IMR-90 (cell line): ENCODE measurements at regions not wholly inside any gene's neighbourhood (a gene's known extent, or its start where the extent isn't known, plus 50 kb on each side); places are given as distances from the start of the nearest gene placed in this dataset.

Experiments used
- ATAC-seq: fragments of 200-7000 bp; cut with Tn5 transposase; 2 replicates; pipeline ENCODE4 v1.9.1; 2020; ENCODE audit warnings: low read depth, mild to moderate bottlenecking, moderate library complexity
- BruUV-seq: library from RNA; stranded (reverse); fragments of 400-500 nt; replicated peaks from 2 replicates; lab custom pipeline; 2021; lab: Mats Ljungman, UMichigan
- CTCF ChIA-PET: fragments of 300-600 bp; formaldehyde crosslinking; extraction: SDS; loops from one replicate; lab custom pipeline; 2021; ENCODE audit warnings: antibody characterized with exemption; lab: Yijun Ruan, JAX
- POLR2A ChIA-PET: fragments of 300-600 bp; sonication (Branson Sonifier 250); formaldehyde crosslinking; loops from one replicate; lab custom pipeline; 2022; ENCODE audit warnings: antibody characterized with exemption; ENCODE audit not compliant: unreplicated experiment; lab: Charles Lee
- DNase-seq: peaks from one replicate; pipeline ENCODE4 v3.0.0; 2013
- H2AFZ ChIP-seq: replicated peaks from 2 replicates; pipeline ENCODE3; 2013; ENCODE audit warnings: low read length, mild to moderate bottlenecking; ENCODE audit not compliant: poor library complexity
- H2AK5ac ChIP-seq: 2 replicates; pipeline ENCODE4 v1.6.1; 2013; ENCODE audit warnings: low read depth, low read length, inconsistent platforms
- H2AK9ac ChIP-seq: replicated peaks from 2 replicates; pipeline ENCODE3; 2013; ENCODE audit warnings: mild to moderate bottlenecking, low read depth, low read length, moderate library complexity; ENCODE audit not compliant: poor library complexity
- H2BK120ac ChIP-seq: 2 replicates; pipeline ENCODE4 v1.6.1; 2013; ENCODE audit warnings: low read depth, low read length, inconsistent platforms
- H2BK15ac ChIP-seq: 3 replicates; pipeline ENCODE4 v1.6.1; 2013; ENCODE audit warnings: low read depth, low read length, inconsistent platforms
- H2BK20ac ChIP-seq: 2 replicates; pipeline ENCODE4 v1.6.1; 2013; ENCODE audit warnings: low read depth, mild to moderate bottlenecking, inconsistent platforms, low read length, moderate library complexity
- H2BK5ac ChIP-seq: 2 replicates; pipeline ENCODE4 v1.6.1; 2013; ENCODE audit warnings: mild to moderate bottlenecking, low read depth, low read length, inconsistent platforms; ENCODE audit not compliant: poor library complexity, severe bottlenecking
- H3K14ac ChIP-seq: replicated peaks from 2 replicates; pipeline ENCODE4 v1.6.1; 2013; ENCODE audit warnings: low read depth, low read length, inconsistent platforms
- H3K18ac ChIP-seq: 2 replicates; pipeline ENCODE4 v1.6.1; 2013; ENCODE audit warnings: low read depth, low read length, control low read depth
- H3K23ac ChIP-seq: 2 replicates; pipeline ENCODE4 v1.6.1; 2013; ENCODE audit warnings: low read depth, low read length, inconsistent platforms
- H3K27ac ChIP-seq: 2 replicates; pipeline ENCODE4 v1.5.1; 2013; ENCODE audit warnings: mild to moderate bottlenecking, control low read depth, low read length; ENCODE audit not compliant: insufficient read depth
- H3K27me3 ChIP-seq: 2 replicates; pipeline ENCODE4 v1.6.1; 2013; ENCODE audit warnings: low read length; ENCODE audit not compliant: control insufficient read depth, insufficient read depth
- H3K36me3 ChIP-seq: 2 replicates; pipeline ENCODE4 v1.6.1; 2013; ENCODE audit warnings: low read length, mixed read lengths; ENCODE audit not compliant: control insufficient read depth, insufficient read depth
- H3K4ac ChIP-seq: 2 replicates; pipeline ENCODE4 v1.6.1; 2013; ENCODE audit warnings: low read depth, low read length, inconsistent platforms
- H3K4me1 ChIP-seq: 2 replicates; pipeline ENCODE4 v1.6.1; 2013; ENCODE audit warnings: low read length, mixed read lengths; ENCODE audit not compliant: control insufficient read depth, insufficient read depth
- H3K4me2 ChIP-seq: 2 replicates; pipeline ENCODE4 v1.6.1; 2013; ENCODE audit warnings: low read depth, mild to moderate bottlenecking, control low read depth, low read length, moderate library complexity
- H3K4me3 ChIP-seq: 2 replicates; pipeline ENCODE4 v1.5.1; 2013; ENCODE audit warnings: low read depth, mild to moderate bottlenecking, control low read depth, low read length, moderate library complexity; ENCODE audit not compliant: insufficient read depth
- H3K56ac ChIP-seq: 2 replicates; pipeline ENCODE4 v1.6.1; 2013; ENCODE audit warnings: low read length, inconsistent platforms; ENCODE audit not compliant: insufficient read depth; ENCODE audit errors: extremely low read depth
- H3K79me1 ChIP-seq, 2 experiments: 2 replicates each; pipeline ENCODE4 v1.6.1; 2013; ENCODE audit warnings: low read length in 2 of 2, inconsistent platforms in 1 of 2, low read depth in 1 of 2
- H3K9ac ChIP-seq: 2 replicates; pipeline ENCODE4 v1.6.1; 2013; ENCODE audit warnings: low read depth, low read length, control low read depth
- H3K9me1 ChIP-seq: 2 replicates; pipeline ENCODE4 v1.6.1; 2013; ENCODE audit warnings: low read length, inconsistent platforms; ENCODE audit not compliant: insufficient read depth
- H3K9me3 ChIP-seq: 2 replicates; pipeline ENCODE4 v1.6.1; 2013; ENCODE audit warnings: low read length; ENCODE audit not compliant: control insufficient read depth, insufficient read depth
- H4K20me1 ChIP-seq: 2 replicates; pipeline ENCODE4 v1.6.1; 2013; ENCODE audit warnings: low read length, inconsistent platforms; ENCODE audit not compliant: insufficient read depth
- H4K5ac ChIP-seq: 2 replicates; pipeline ENCODE4 v1.6.1; 2013; ENCODE audit warnings: mild to moderate bottlenecking, low read depth, low read length, control low read depth
- H4K8ac ChIP-seq, 2 experiments: 2 replicates each; pipeline ENCODE4 v1.6.1; 2013; ENCODE audit warnings: low read depth in 2 of 2, low read length in 2 of 2, control low read depth in 1 of 2, inconsistent platforms in 1 of 2
- H4K91ac ChIP-seq: 2 replicates; pipeline ENCODE4 v1.6.1; 2013; ENCODE audit warnings: low read depth, low read length, inconsistent platforms; ENCODE audit not compliant: insufficient read depth
- BHLHE40 ChIP-seq: fragments of 150-350 bp; IDR thresholded peaks from 2 replicates; pipeline ENCODE4 v1.6.1; 2016; ENCODE audit warnings: mild to moderate bottlenecking, low read depth, low read length
- CEBPB ChIP-seq: IDR thresholded peaks from 2 replicates; pipeline ENCODE4 v1.6.1; 2012; ENCODE audit warnings: low read depth, low read length, improper control_type of control experiment
- CHD1 ChIP-seq: IDR thresholded peaks from 2 replicates; pipeline ENCODE4 v1.6.1; 2012; ENCODE audit warnings: low read depth, low read length, improper control_type of control experiment
- FOS ChIP-seq: fragments of 150-350 bp; IDR thresholded peaks from 2 replicates; pipeline ENCODE4 v1.6.1; 2016; ENCODE audit warnings: low read depth, low read length
- MAFK ChIP-seq: IDR thresholded peaks from 2 replicates; pipeline ENCODE4 v1.6.1; 2012; ENCODE audit warnings: low read depth, low read length, improper control_type of control experiment
- MAZ ChIP-seq: IDR thresholded peaks from 2 replicates; pipeline ENCODE4 v1.6.1; 2012; ENCODE audit warnings: low read depth, mild to moderate bottlenecking, low read length, improper control_type of control experiment, moderate library complexity, borderline replicate concordance
- MXI1 ChIP-seq: IDR thresholded peaks from 2 replicates; pipeline ENCODE4 v1.6.1; 2012; ENCODE audit warnings: low read depth, mild to moderate bottlenecking, low read length, moderate library complexity, borderline replicate concordance
- NFE2L2 ChIP-seq: fragments of 150-350 bp; IDR thresholded peaks from 2 replicates; pipeline ENCODE4 v1.6.1; 2016; ENCODE audit warnings: low read depth, mild to moderate bottlenecking, low read length
- POLR2A ChIP-seq: IDR thresholded peaks from 2 replicates; pipeline ENCODE4 v1.6.1; 2012; ENCODE audit warnings: mild to moderate bottlenecking, low read depth, low read length
- RAD21 ChIP-seq: IDR thresholded peaks from 2 replicates; pipeline ENCODE4 v1.6.1; 2012; ENCODE audit warnings: low read length, improper control_type of control experiment
- RCOR1 ChIP-seq: IDR thresholded peaks from 2 replicates; pipeline ENCODE4 v1.6.1; 2012; ENCODE audit warnings: mild to moderate bottlenecking, low read length, improper control_type of control experiment; ENCODE audit not compliant: insufficient replicate concordance
- RFX5 ChIP-seq: IDR thresholded peaks from 2 replicates; pipeline ENCODE4 v1.8.0; 2012; ENCODE audit warnings: low read depth, mild to moderate bottlenecking, low read length, moderate library complexity
- SMC3 ChIP-seq: fragments of 150-350 bp; IDR thresholded peaks from 2 replicates; pipeline ENCODE4 v1.6.1; 2016; ENCODE audit warnings: low read depth, mild to moderate bottlenecking, antibody characterized with exemption, low read length, moderate library complexity
- WGBS, 2 experiments: methylation state at CpG; one replicate each; pipeline versions ENCODE4 v1.1.5 to v1.1.7; 2013; ENCODE audit warnings: missing lambda C conversion rate in 2 of 2; ENCODE audit not compliant: insufficient read length in 1 of 2; ENCODE audit errors: extremely low coverage in 2 of 2; 5-methylcytosine and 5-hydroxymethylcytosine counted together
- dilution Hi-C: fragments of 300-500 bp; cut with HindIII; formaldehyde crosslinking; loops from one replicate; pipeline ENCODE4 v1.14.3; 2018; ENCODE audit warnings: low sequenced_read_pairs; ENCODE audit not compliant: unreplicated experiment
- in situ Hi-C: fragments of 300-500 bp; cut with MboI; formaldehyde crosslinking; loops from 3 replicates; pipeline ENCODE4 v1.14.3; 2019; ENCODE audit warnings: low sequenced_read_pairs, inconsistent platforms, mixed read lengths
- intact Hi-C: fragments of 100-400 bp; cut with micrococcal nuclease; formaldehyde crosslinking; loops from 2 replicates; pipeline ENCODE4 v1.10.0; 2022
- TF ChIP-seq, protein P1 (sequence below): fragments of 150-350 bp; IDR thresholded peaks from 2 replicates; pipeline ENCODE4 v1.6.1; 2017; ENCODE audit warnings: mild to moderate bottlenecking, antibody characterized with exemption, low read length, low read depth
- TF ChIP-seq, protein P2 (sequence below): fragments of 150-350 bp; IDR thresholded peaks from 2 replicates; pipeline ENCODE4 v1.6.1; 2016; ENCODE audit warnings: low read depth, mild to moderate bottlenecking, low read length, moderate library complexity, borderline replicate concordance
- TF ChIP-seq, protein P3 (sequence below): conservative IDR thresholded peaks from 2 replicates; pipeline ENCODE4 v1.5.1; 2012; ENCODE audit warnings: mild to moderate bottlenecking, low read depth, low read length, improper control_type of control experiment

DNA sequence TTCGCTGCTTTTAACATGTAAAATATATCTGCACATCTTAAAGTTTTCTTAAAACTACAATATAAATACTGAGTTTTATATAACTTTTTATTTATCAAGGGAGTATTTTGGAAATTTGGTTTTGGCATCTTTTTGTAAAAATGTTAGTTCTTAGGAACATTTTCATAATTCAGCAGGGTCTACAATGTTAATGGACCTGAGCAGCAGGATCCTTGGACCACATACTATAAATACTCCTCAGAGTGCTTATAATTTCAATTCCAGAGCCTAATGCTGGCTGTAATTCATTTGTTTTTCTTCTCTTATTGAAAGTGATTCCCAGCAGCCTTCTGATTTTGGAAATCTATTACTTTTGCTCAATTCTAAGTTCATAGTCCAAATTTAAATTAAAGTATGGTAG lies 1216.2 kb downstream of the MAT2B start:
- Histone ChIP-seq H2AK9ac (no peak overlapping the region), H3K27me3 (no peaks in the 10 kb centered on the region), H3K4me2 (no peak overlapping the region), H4K8ac (no peak overlapping the region), H2AFZ (no peak overlapping the region), H3K4me3 (no peak overlapping the region), H4K5ac (no peak overlapping the region), H3K4ac (no peak overlapping the region), H3K18ac (no peak overlapping the region), H4K20me1 (no peaks in the 10 kb centered on the region), H3K27ac (no peak overlapping the region; the same call in 1 of the 2 replicates), H3K79me1 (no peaks in the 10 kb centered on the region), H2BK120ac (no peak overlapping the region), H3K4me1 (no peaks in the 10 kb centered on the region), H4K91ac (no peak overlapping the region), H2BK20ac (no peak overlapping the region), H2AK5ac (no peak overlapping the region), H3K9me3 (no peaks in the 10 kb centered on the region; the same call in 1 of the 2 replicates), H3K14ac (no peak overlapping the region), H2BK5ac (no peak overlapping the region), H2BK15ac (no peak overlapping the region), H3K56ac (no peak overlapping the region), H3K23ac (no peak overlapping the region), H3K36me3 (no peaks in the 10 kb centered on the region), H3K9me1 (no peaks in the 10 kb centered on the region), H3K9ac (no peak overlapping the region)
- BruUV-seq = no TSS peak
- DNase-seq (no peak), ATAC-seq (no peak)
- intact Hi-C loops = no loop called here
- WGBS, 2 experiments = no CpG with 5 or more reads among the region's 1 CpG
- in situ Hi-C loops = no loop called here
- TF ChIP-seq, protein P1, sequence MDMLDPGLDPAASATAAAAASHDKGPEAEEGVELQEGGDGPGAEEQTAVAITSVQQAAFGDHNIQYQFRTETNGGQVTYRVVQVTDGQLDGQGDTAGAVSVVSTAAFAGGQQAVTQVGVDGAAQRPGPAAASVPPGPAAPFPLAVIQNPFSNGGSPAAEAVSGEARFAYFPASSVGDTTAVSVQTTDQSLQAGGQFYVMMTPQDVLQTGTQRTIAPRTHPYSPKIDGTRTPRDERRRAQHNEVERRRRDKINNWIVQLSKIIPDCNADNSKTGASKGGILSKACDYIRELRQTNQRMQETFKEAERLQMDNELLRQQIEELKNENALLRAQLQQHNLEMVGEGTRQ = no peak
- TF ChIP-seq, protein P2, sequence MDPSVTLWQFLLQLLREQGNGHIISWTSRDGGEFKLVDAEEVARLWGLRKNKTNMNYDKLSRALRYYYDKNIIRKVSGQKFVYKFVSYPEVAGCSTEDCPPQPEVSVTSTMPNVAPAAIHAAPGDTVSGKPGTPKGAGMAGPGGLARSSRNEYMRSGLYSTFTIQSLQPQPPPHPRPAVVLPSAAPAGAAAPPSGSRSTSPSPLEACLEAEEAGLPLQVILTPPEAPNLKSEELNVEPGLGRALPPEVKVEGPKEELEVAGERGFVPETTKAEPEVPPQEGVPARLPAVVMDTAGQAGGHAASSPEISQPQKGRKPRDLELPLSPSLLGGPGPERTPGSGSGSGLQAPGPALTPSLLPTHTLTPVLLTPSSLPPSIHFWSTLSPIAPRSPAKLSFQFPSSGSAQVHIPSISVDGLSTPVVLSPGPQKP = no peak
- TF ChIP-seq MAFK (no peak), MXI1 (no peak), SMC3 (no peak), FOS (no peak), RCOR1 (no peak), MAZ (no peak), BHLHE40 (no peak), CHD1 (no peak), RAD21 (no peak), RFX5 (no peak), CEBPB (no peak), NFE2L2 (no peak), POLR2A (no peak)
- TF ChIP-seq, protein P3, sequence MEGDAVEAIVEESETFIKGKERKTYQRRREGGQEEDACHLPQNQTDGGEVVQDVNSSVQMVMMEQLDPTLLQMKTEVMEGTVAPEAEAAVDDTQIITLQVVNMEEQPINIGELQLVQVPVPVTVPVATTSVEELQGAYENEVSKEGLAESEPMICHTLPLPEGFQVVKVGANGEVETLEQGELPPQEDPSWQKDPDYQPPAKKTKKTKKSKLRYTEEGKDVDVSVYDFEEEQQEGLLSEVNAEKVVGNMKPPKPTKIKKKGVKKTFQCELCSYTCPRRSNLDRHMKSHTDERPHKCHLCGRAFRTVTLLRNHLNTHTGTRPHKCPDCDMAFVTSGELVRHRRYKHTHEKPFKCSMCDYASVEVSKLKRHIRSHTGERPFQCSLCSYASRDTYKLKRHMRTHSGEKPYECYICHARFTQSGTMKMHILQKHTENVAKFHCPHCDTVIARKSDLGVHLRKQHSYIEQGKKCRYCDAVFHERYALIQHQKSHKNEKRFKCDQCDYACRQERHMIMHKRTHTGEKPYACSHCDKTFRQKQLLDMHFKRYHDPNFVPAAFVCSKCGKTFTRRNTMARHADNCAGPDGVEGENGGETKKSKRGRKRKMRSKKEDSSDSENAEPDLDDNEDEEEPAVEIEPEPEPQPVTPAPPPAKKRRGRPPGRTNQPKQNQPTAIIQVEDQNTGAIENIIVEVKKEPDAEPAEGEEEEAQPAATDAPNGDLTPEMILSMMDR = no peak
- dilution Hi-C loops = no loop called here
- ChIA-PET POLR2A (no interaction called here), CTCF (no interaction called here)
